Ishikawa (cell line): ENCODE measurements at regions not wholly inside any gene's neighbourhood (a gene's known extent, or its start where the extent isn't known, plus 50 kb on each side); places are given as distances from the start of the nearest gene placed in this dataset.

Experiments used
- CEBPB ChIP-seq: IDR thresholded peaks from 2 replicates; pipeline ENCODE4 v1.6.1; 2012
- CREB1 ChIP-seq: IDR thresholded peaks from 2 replicates; pipeline ENCODE4 v1.6.1; 2012; ENCODE audit warnings: low read depth
- EGR1 ChIP-seq: IDR thresholded peaks from 2 replicates; pipeline ENCODE4 v1.6.1; 2012
- EP300 ChIP-seq: IDR thresholded peaks from 2 replicates; pipeline ENCODE4 v1.6.1; 2012; ENCODE audit warnings: borderline replicate concordance
- FOXM1 ChIP-seq: IDR thresholded peaks from 2 replicates; pipeline ENCODE4 v1.6.1; 2012; ENCODE audit warnings: low read depth, borderline replicate concordance
- MAX ChIP-seq: IDR thresholded peaks from 2 replicates; pipeline ENCODE4 v1.6.1; 2012
- NFIC ChIP-seq: IDR thresholded peaks from 2 replicates; pipeline ENCODE4 v1.6.1; 2012
- RAD21 ChIP-seq: IDR thresholded peaks from 2 replicates; pipeline ENCODE4 v1.6.1; 2012; ENCODE audit warnings: low read depth
- REST ChIP-seq: IDR thresholded peaks from 2 replicates; pipeline ENCODE4 v1.6.1; 2012; ENCODE audit warnings: low read depth, mild to moderate bottlenecking
- TAF1 ChIP-seq: IDR thresholded peaks from 2 replicates; pipeline ENCODE4 v1.6.1; 2012; ENCODE audit warnings: low read depth, mild to moderate bottlenecking
- TCF12 ChIP-seq: IDR thresholded peaks from 2 replicates; pipeline ENCODE4 v1.6.1; 2012; ENCODE audit warnings: low read depth
- TEAD4 ChIP-seq: IDR thresholded peaks from 2 replicates; pipeline ENCODE4 v1.6.1; 2012
- YY1 ChIP-seq: IDR thresholded peaks from 2 replicates; pipeline ENCODE4 v1.6.1; 2012; ENCODE audit warnings: low read depth
- ZBTB7A ChIP-seq: IDR thresholded peaks from 2 replicates; pipeline ENCODE4 v1.6.1; 2012; ENCODE audit warnings: low read depth
- TF ChIP-seq, protein P1 (sequence below): IDR thresholded peaks from 2 replicates; pipeline ENCODE4 v1.6.1; 2012

DNA sequence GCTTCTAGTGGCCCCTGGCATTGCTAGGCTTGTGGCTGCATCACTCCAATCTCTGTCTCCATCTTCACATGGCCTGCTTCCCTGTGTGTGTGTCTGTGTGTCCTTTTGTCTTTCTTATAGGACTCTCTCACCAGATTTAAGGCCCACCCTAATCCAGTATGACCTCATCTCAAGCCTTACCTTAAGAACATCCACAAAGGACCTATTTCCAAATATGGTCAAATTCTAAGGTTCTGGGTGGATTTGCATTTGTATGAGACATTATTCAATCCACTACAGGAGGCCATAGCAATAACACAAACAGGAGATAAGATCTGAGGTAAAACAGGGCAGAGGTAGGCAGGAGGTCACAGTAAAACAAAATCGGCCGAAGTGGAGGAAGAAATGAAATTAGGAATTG, 375.9 kb downstream of the BTG1 start:
- no peak for TF ChIP-seq NFIC
- TF ChIP-seq YY1 = no peak
- no peak for TF ChIP-seq MAX
- no peak for TF ChIP-seq CEBPB

DNA sequence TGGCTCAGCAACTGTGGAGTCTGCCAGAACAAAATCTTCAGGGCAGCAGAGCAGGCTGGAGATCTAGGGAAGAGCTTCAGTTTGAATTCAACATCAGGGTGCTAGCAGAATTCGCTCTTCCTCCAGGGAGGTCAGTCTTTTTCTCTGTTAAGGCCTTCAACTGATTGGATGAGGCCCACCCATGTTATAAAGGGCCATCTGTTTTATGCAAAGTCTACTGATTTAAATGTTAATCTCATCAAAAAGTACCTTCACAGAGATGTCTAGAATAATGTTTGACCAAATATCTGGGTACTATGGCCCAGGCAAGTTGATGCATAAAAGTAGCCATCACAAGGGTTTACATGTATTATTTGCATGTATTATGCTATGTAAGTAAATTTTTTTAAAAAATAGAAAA, 378.4 kb downstream of the BTG1 start:
- TF ChIP-seq TCF12 (no peak), EGR1 (no peak), EP300 (no peak), NFIC (no peak), RAD21 (no peak)

DNA sequence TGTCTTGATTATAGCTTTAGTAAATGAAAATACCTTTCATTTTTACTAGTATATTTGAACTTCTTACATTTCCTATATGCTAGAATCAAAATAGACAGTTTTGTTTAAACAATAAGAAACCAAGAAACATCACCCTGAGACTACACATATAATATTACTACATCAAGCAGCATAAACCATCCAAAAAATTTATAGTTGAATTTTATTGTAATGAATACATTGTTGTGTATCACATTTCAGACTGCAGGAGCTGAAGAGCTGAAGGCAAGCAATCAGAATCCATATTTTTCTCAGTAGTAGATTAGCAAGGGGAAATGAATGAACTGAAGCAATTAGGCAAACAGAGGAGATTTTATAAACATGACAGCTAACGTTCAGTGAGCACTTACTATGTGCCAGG, 379.2 kb downstream of the BTG1 start:
- TF ChIP-seq MAX (no peak), RAD21 (no peak), CREB1 (no peak), CEBPB (no peak), TEAD4 (no peak), YY1 (no peak), REST (no peak), TAF1 (no peak), EP300 (no peak), FOXM1 (no peak), TCF12 (no peak), ZBTB7A (no peak), EGR1 (no peak), NFIC (no peak)
- TF ChIP-seq, protein P1, sequence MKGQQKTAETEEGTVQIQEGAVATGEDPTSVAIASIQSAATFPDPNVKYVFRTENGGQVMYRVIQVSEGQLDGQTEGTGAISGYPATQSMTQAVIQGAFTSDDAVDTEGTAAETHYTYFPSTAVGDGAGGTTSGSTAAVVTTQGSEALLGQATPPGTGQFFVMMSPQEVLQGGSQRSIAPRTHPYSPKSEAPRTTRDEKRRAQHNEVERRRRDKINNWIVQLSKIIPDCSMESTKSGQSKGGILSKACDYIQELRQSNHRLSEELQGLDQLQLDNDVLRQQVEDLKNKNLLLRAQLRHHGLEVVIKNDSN = no peak

GRCh38 chr12:91763654-91764370, 381.8 kb downstream of the BTG1 start:
- no peak for TF ChIP-seq TAF1
- no peak for TF ChIP-seq REST

- TF ChIP-seq EGR1 (no peak), EP300 (no peak), ZBTB7A (no peak), RAD21 (no peak), NFIC (no peak), CREB1 (no peak), TCF12 (no peak), TAF1 (no peak), TEAD4 (no peak), MAX (no peak), FOXM1 (no peak), CEBPB (no peak), REST (no peak)
- TF ChIP-seq, protein P1 = no peak
Measured at GRCh38 chr12:91753649-91754048, 392.0 kb downstream of the BTG1 start.
